ENCODE measurements at regions not wholly inside any gene's neighbourhood (a gene's known extent, or its start where the extent isn't known, plus 50 kb on each side); places are given as distances from the start of the nearest gene placed in this dataset.
"Not testable (repeated sequence)": the region's sequence is repeated elsewhere in the genome, so short reads cannot be mapped to it uniquely, and the experiment has no call there.

GRCh38 chr4:115470763-115471162, 357.3 kb upstream of the NDST4 start:
- TF ChIP-seq, protein P1, sequence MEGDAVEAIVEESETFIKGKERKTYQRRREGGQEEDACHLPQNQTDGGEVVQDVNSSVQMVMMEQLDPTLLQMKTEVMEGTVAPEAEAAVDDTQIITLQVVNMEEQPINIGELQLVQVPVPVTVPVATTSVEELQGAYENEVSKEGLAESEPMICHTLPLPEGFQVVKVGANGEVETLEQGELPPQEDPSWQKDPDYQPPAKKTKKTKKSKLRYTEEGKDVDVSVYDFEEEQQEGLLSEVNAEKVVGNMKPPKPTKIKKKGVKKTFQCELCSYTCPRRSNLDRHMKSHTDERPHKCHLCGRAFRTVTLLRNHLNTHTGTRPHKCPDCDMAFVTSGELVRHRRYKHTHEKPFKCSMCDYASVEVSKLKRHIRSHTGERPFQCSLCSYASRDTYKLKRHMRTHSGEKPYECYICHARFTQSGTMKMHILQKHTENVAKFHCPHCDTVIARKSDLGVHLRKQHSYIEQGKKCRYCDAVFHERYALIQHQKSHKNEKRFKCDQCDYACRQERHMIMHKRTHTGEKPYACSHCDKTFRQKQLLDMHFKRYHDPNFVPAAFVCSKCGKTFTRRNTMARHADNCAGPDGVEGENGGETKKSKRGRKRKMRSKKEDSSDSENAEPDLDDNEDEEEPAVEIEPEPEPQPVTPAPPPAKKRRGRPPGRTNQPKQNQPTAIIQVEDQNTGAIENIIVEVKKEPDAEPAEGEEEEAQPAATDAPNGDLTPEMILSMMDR (IDR thresholded peaks at IDR 0.05; ENCODE audit: borderline replicate concordance, control extremely low read depth, extremely low read depth, insufficient read depth, missing control alignments): no peak
- in situ Hi-C loops (cut with MboI; ENCODE audit: low sequenced_read_pairs, unreplicated experiment): no loop called here
- DNase-seq (ENCODE audit: low spot score): no peak

DNA sequence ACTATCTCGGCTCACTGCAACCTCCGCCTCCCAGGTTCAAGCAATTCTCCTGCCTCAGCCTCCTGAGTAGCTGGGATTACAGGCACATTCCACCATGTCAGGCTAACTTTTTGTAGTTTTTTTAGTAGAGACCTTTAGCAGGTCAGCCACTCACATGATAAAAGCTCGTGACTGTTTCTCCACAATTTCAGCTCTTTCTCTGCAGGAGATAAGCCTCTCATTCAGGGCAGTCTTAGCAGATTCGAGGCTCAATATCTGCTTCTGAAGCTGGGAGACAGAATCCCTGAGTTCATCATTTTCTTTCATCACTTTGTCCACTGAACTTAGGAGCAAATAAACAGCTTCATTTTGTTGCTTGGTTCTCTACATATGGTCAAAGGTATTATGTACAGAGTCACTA, 345.9 kb upstream of the NDST4 start:
- in situ Hi-C loops (cut with MboI; ENCODE audit: low sequenced_read_pairs, unreplicated experiment); DNase-seq (ENCODE audit: low spot score): not testable (repeated sequence)

DNA sequence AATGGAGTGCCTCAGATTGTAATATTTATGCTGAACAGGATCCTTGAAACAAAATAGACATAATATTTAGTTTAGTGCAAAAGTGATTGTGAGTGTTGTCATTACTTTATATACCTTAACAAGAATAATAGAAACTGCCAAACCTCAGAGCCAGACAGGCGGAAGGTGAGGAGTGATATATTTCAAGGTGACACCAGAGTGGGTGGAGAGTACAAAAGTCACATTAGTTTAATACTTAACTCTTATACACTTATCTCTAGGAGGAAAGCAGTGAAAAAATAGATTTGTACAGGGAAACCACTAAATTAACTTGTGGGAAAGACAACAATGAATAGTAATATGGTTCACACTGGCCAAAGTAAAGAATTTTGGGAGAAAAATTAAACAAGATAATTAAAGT, 342.8 kb upstream of the NDST4 start:
- DNase-seq (ENCODE audit: low spot score): no peak
- in situ Hi-C loops (cut with MboI; ENCODE audit: low sequenced_read_pairs, unreplicated experiment): no loop called here
- TF ChIP-seq, protein P1 (IDR thresholded peaks at IDR 0.05; ENCODE audit: borderline replicate concordance, control extremely low read depth, extremely low read depth, insufficient read depth, missing control alignments): no peak

GRCh38 chr4:115454228-115454627, 340.8 kb upstream of the NDST4 start:
- in situ Hi-C loops (cut with MboI; ENCODE audit: low sequenced_read_pairs, unreplicated experiment): no loop called here
- TF ChIP-seq, protein P1 (IDR thresholded peaks at IDR 0.05; ENCODE audit: borderline replicate concordance, control extremely low read depth, extremely low read depth, insufficient read depth, missing control alignments): no peak
- DNase-seq (ENCODE audit: low spot score): no peak

DNA sequence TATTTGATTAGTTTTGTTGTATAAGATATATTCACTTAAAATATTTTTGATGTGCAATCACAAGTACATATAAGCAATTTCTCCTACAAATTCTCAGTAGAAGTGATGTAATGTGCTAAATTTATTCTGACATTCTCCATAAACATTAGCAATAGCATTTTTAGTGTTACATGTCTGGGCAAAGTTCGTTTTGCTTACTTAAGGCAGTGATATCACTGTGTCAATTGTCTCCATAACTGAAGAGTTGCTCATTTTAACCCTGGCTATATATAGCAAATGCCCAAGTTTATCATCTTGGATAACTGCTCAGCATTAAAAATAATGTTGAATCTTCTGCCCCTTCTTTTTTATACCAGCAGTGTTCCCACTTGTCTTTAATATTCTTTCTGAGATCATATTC, 340.0 kb upstream of the NDST4 start:
- DNase-seq (ENCODE audit: low spot score): no peak
- in situ Hi-C loops (cut with MboI; ENCODE audit: low sequenced_read_pairs, unreplicated experiment): no loop called here
- TF ChIP-seq, protein P1 (IDR thresholded peaks at IDR 0.05; ENCODE audit: borderline replicate concordance, control extremely low read depth, extremely low read depth, insufficient read depth, missing control alignments): no peak

DNA sequence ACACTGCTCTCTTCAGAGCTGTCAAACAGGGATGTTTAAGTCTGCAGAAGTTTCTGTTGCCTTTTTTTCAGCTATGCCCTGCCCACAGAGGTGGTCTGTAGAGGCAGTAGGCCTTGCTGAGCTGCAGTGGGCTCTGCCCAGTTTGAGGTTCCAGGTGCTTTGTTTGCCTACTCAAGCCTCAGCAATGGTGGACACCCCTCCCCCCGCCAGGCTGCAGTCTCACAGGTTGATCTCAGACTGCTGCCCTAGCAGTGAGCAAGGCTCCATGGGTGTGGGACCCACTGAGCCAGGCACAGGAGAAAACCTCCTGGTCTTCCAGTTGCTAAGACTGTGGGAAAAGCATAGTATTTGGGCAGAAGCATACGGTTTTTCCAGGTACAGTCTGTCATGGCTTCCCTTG, 338.8 kb upstream of the NDST4 start:
- DNase-seq (ENCODE audit: low spot score); in situ Hi-C loops (cut with MboI; ENCODE audit: low sequenced_read_pairs, unreplicated experiment): not testable (repeated sequence)

GRCh38 chr4:115437739-115438138, 324.3 kb upstream of the NDST4 start:
- no peak for DNase-seq (ENCODE audit: low spot score)

DNA sequence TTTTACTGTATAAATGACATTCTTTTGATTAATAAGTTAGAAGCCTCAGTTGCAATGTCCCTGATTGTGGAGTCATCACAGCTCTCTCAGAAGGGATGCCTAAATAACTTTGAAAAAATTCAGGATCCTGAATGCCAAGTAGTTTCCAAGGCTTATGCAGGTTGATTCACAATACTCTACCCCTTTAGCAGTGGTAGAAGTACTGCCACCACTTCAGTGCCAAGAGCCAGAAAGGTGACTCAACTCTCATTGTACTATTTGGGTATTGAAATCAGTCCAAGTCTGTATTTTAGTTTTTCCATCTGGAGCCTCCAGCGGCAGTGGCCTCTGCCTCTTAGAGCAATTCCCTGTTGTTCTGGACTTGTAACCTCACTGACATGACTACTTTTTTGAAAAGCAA, 320.1 kb upstream of the NDST4 start:
- in situ Hi-C loops (cut with MboI; ENCODE audit: low sequenced_read_pairs, unreplicated experiment): no loop called here
- DNase-seq (ENCODE audit: low spot score): no peak
- TF ChIP-seq, protein P1 (IDR thresholded peaks at IDR 0.05; ENCODE audit: borderline replicate concordance, control extremely low read depth, extremely low read depth, insufficient read depth, missing control alignments): no peak

More at GRCh38 chr4:115437739-115438138, 324.3 kb upstream of the NDST4 start:
- TF ChIP-seq, protein P1 (IDR thresholded peaks at IDR 0.05; ENCODE audit: borderline replicate concordance, control extremely low read depth, extremely low read depth, insufficient read depth, missing control alignments): no peak
- in situ Hi-C loops (cut with MboI; ENCODE audit: low sequenced_read_pairs, unreplicated experiment): no loop called here
